Nucleus accumbens (tissue), 56 donors: ENCODE measurements at regions not wholly inside any gene's neighbourhood (a gene's known extent, or its start where the extent isn't known, plus 50 kb on each side); places are given as distances from the start of the nearest gene placed in this dataset.
A peak's percentile ranks its signal among the peaks of the same experiment; 100 is the strongest.

Experiments
- DNase-seq, 56 donors: peaks; one replicate each; lab custom pipeline; 2025; lab: John Stamatoyannopoulos, UW

DNA sequence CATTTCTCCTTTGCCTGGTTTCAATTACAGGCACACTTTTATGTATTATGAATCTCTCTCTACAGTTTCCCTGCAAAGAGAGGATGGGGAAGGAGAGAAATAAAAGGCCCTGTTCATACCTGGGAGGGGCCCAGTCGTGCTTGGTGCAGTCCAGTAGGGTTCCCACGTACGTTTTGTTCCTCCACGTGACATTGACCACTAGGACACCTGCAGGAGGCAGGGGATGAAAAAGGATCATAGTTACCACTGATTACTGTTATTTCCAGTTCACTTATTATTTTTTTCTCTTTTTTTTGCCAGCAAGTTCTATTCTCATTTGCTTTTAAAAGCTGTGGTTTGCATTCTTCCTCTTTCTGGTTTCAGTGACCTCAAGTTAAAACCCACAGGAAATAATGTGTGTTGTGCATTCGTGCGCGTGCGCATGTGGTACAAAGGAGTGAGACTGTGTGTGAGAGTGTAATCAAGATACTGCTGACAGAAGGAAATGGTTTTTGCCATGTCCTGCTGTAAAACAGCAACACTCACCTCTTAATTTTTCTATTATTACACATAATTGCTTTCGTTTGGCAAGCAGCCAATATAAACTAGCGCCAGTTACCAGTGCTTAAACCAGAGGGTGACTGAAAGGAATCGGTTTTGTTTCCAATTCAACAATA, 96.8 kb downstream of the ZNF608 start:
- DNase-seq, result peak in 6 of 56 donors; percentile 23 to 53 (median 35)

DNA sequence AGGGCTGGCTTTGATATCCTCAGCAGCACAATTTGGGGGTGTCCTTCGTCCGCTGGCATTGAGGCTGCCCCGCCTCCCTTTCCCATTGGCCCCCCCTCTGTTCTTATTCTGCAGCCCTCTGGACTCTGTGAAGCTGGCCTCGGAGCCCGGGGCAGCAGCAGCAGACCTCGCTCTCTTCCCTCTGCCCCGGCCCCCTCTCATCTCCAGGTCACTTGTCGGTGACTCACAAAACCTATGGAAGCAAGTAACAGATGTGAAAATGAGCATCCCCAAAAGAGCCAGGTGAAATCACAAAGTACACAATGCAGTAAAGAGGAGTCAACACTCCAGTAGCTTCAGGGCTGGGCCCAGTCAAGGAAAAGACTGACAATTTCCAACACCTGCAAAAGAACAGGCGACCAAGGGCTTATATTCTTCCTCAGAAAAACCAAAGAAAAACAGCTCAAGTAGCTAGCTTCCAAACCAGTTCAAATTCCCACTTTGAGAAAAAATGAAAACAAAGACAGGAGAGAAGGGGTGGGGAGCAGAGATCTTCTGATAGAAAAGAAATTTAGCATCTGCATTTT, 97.5 kb downstream of the ZNF608 start:
- no peak for DNase-seq

DNA sequence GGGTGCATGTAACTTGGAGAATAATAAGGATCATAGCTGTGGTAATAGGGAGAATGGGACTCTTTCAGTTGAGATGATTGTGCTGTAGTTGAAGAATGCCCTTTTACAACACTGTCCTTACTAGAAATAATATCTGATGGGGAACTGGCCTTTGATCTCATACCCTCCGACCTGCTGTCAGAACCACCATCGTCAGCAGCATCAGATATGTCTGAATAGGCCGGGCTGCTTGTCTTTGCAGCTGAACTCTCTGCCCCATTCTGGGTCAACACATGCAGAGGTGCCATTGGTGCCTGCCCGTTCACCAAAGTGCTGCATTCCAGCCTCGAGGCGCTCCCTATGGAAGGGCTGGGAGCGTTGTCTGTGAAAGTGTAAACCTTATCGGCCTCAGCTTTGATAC, 99.1 kb downstream of the ZNF608 start:
- no peak for DNase-seq

DNA sequence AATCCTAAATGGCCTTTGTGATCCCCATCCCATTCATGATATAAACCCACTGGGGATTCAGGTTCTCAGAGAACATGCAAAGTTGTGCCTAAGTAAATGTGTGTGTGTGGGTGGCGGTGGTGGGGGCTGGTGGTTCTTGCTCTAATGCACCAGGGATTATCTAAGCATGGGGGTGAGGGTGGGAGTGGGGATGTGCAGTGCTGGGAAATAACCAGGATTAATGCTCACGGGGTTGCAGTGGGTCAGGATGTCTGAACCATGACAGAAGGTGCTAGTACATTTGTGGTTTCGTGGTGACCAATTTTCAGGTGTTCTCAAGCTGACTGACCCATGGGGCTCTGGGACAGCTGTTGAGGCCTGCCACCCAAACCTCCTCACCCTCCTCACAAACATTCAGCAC, 101.0 kb downstream of the ZNF608 start:
- DNase-seq, result no peak

DNA sequence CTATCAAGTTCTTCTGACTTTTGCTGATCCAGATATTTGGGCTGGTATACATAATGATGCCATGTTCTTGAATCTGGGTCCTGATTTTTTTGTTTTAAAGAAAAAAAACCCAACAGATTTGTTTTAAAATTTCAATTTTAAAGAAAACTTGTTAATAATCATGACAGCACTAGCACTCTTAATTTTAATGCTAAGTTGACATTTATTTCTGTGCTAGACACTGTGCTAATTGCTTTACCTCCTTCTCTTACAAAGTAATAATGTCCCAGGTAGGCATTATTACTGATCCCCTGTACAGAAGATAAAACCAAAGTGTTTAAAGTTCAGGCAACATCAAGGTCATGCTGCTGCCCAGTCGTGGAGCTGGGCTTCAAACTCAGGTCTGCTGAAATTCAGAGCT, 101.9 kb downstream of the ZNF608 start:
- no peak for DNase-seq

DNA sequence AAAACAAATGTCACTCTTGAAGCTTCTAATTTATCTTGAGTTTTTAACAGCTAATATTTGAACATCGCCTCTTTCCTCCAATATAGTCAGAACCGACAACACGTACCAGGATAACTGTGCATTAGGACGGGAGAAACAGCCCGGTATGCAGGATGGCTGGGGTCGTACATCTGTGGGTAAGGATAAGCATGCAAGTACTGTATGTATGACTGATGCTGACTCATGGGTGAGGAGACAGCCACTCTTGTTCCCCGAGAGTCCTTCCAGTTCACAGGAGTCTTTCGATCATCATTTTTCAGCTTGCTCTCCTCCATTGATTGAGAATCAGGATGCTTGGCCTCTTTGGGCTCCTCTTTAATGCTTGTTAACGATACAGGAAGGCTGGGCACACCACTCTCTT, 102.3 kb downstream of the ZNF608 start:
- no peak for DNase-seq

DNA sequence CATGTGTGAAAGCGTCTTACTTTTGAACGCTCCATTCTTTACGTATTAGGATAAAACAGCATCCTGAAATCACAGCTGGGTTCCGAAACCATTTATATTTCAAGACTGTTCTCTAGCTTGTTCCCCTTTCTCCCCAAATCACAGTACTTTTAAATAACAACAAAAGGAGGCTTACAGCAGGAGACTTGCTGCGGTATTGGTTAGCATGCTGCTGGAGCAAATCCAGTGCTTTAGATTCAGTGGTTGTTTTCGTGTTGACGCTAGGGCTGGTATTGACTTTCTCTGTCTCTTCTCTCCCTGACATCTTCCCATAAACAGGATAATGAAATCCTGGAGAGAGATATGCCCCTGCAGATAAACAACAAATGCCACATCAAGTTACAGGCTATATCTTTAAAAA, 103.1 kb downstream of the ZNF608 start:
- DNase-seq, result no peak

DNA sequence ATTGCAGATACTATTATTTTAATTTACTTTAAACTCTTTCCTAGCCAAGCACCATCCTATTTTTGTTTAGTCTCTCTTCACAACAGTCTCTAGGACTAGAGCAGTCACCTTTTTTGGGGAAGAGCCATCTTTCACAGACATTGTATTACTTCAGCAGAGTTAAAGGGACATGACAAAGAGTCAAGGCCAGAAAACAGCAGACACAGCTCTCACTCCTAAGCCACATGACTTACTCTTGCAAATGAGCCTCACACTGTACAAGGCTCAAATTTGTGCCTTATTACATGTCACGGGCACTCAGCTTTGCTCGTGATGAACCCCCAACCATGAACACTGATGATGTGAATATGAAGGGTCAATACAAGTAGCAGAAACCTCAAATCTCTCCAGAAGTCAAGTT, 104.3 kb downstream of the ZNF608 start:
- no peak for DNase-seq

DNA sequence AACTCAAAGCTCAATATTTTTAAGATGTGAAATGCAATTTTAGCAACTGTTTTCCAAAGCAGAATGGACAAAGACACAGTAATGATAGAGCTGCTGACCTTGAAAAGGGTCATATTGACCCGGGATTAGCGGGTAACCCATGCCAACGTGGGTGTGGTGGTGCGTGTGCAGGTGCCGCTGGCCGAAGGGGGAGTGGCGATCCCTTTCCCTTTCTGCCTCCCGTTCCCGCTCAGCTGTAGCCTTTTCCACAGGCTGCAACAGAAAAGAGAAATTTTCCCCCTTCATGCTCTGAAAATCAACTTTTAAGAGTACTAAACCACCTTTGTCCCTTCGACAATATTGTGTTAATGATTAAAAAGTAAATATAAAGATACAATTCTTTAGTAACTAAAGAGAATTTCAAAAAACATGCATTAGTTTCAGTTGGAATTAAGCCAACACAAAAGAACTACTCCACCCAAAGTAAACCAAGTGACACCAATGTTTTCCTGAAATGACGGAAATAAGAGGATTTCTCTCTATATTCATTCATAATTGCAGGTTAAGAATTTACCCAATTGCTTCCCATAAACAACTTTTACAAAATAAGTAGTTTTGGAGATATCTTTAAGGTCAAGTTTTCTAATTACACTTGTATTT, 105.2 kb downstream of the ZNF608 start:
- DNase-seq, result no peak

DNA sequence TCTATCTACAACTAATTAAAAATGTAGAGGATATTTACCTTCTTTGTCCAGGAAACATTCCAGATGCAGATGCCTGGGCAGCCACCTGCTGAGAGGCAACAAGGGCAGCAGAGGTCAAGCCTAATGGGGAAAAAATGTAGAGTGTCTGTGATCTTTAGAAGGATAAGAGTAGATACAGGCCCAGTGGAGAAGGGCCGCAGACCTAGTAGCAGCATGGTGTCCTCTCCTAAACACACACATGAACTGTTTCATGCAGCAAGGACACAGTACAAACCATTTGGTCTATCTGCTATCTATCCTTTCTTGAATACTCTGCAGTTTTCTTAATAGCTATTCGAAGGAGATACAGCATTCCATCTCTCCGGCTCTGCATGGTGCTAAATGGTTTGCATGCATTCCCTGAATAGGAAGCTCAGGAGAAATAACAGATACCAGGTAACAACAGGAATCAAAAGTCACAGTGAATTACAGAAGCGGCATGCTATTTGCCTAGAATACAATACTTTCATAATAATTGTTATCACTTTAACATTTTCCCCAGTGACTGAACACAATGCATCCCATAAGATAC, 107.3 kb downstream of the ZNF608 start:
- no peak for DNase-seq

DNA sequence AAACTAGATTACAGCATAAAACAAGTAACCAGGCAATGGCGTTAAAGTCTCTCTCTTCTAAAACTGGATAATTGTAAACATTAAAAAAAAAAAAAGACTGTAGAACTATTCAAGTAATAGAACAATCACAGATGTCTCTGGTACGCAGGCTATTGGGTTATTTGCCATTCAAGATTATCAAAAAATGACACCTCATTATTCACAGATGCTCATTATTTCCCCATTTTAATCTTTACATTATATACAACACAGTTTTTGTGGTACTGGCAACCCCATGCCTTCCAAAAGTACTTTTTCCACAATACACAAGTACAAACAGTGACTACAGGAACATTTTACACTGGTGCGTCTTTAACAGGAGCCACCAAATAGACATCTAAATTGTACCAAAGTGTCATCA, 109.4 kb downstream of the ZNF608 start:
- DNase-seq, result no peak

DNA sequence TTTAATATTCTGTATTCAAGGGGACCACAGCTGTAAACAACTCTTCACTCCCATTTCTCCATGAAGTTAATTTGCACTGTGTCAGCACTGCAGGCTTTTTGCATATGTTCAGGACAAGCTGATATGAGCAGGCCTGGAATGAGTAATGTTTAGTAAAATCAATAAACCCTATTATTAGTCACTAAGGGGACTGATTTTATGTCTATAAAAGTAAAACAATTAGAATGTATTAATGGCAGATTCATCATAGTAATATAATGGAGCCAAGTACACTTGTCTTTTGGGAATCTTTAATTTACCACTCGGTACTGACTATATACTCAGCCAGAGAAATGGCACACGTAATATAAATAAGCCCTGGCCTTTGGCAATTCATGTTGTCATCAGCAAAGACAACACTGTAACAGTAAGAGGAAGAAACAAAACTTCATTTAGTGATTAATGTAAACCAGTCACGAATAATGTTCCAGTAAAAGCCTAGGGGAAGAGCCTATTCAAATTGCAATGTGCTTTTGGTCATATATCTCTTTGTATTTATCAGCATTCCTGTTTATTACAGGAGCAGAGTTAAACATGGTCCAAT, 111.6 kb downstream of the ZNF608 start:
- no peak for DNase-seq

DNA sequence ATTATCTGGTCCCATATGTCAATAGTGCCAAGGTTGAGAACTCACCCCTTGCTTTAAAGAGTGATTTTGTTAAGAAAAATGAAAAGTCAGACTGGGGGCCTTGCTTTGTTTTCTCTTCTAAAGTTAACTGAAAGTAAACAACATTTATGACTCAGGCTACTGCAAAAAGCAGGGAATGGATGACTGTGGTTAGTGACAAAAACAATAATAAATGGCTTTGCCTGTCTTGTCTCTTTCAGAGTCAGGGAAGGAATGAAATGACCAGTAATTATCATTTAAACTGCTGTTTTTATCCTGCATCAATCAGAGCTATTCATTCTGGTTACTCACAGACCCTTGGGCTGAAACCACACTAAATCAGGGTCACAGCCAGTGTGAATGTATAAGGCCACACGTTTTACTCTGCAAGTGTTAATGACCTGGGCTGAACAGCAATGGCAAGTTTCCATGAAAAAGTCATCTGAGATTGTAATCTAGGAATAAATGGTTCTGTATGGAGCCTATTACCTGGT, 112.2 kb downstream of the ZNF608 start:
- DNase-seq, result no peak

DNA sequence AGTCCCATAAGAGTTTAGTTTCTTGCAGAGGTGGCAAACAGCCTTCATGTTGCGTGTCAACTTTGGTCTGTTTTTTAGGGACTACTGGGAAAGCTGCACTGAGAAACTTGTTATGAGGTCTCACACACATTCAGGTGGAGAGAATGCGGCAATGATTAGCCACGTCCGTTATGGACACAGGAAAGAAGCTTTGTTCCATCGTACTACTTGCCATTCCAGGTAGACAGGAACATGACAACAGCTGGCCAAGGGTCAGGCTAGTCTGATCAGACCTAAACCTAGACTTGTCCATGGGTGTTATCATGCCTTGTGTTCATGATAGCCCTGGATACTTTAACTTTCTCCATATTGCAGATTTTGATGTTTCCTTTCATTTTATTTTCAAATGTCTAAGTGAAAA, 113.2 kb downstream of the ZNF608 start:
- DNase-seq, result no peak

DNA sequence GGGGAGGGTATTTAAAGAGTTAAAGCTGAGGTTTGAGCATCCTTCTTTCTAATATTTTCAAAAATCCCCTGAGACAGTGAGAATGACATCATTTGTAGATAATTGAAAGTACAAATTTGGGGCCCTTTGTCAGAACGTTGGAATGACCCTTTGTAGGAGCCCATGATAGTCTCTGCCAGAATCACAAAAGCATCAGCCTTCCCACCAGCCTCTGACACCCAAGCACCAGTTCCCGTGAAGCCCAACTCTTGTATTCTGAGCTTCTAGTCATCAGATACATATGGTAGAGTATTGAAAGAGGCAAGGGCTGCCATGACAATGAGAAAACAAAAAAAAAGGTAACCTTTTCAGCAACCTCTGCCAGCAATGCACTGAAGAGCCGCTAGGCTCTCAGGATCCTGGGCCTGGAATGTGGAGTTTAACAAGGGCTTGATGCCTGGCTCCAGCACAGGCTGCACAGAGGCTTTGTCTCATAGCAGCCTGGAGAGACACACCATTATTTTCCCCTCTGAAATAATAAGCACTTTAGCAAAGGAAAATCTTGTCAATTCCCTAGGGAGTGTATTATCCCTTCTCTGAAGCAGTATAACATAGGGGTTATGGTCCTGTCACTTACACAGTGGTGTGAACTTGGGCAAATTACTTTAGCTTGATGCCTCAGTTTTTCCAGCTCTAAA, 114.4 kb downstream of the ZNF608 start:
- DNase-seq, result no peak

DNA sequence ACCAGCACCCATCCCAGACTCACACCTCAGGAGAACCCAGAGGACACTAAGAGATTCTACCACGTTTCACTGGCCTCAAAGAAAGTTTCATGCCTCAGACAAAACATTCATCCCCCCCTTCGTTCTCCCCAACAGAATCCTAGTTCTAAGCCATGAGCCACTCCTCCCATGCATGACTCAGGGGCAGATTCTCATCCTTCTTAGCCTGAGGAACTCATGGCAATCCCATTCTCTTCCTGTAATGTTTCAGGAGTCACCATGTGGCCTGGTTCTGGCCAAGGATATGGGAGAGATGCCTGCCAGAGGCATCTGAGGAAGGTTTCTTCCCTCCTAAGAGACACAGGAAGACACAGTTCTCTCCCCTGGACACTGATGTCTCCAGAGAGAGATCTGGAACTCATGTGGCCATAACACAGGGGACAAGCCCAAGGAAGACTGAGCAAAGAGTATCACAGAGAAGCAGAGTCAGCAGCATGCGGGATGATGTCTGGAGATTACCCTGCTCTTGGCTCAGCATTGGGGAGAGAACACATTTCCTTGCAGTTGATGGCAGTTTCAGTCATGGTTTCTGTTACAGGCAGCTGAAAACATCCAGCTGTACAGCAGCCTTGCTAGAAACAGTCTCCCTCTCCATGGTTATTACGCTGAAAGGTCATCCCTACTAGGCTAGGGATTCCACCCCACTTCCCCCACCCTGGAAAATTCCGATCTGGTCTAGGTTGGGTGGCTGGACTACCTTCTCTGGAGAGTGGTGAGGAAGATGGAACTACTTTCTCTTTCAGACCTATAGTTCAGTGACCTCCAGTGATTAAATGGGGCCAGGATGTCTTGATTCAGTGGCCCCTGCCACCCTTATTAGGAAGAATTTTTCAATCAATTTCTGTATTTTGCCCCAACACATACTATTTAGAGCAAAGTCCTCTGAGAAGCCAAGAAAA, 115.4 kb downstream of the ZNF608 start:
- no peak for DNase-seq

DNA sequence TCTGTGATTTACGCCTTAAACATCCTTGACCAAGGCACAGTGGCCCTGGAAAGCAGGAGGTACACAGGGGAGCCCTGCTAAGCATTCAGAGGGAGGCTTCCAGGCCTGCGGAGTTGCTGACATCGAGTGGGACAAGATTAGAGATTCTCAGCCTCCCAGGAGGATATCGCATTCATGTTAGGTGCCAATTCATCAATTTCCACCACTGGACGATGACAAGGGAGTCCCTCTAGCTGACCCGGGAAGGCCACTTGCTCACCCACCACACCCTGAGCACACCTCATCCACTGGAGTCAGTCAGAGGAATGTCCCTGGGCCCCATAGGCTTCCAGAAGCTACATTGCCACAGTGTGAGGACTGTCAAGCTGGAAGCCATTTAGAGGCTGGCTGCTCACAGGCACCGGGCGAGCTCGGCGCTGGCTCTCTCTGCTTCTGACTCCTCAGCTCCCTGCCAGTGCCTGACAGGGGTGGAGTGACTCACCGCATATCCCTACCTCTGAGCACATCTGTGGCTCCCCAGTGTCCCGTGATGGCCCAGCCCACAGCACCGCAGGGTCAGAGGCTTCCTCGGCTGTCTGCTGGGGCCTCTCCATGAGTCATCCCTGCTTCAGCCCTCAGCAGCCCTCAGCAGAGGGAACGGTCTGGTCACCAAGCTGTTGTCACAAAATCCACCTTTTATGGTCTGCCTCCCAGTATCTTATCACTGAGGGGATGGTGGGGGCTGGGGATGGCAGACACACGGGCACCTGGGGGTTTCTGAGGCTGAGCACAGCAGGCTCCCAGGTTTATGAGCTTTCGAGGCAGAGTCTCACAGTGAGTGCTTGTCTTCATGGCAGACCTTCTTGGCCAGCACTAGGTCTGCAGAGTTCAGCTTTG, 117.5 kb downstream of the ZNF608 start:
- DNase-seq, result peak in 1 of 56 donors; percentile 77

DNA sequence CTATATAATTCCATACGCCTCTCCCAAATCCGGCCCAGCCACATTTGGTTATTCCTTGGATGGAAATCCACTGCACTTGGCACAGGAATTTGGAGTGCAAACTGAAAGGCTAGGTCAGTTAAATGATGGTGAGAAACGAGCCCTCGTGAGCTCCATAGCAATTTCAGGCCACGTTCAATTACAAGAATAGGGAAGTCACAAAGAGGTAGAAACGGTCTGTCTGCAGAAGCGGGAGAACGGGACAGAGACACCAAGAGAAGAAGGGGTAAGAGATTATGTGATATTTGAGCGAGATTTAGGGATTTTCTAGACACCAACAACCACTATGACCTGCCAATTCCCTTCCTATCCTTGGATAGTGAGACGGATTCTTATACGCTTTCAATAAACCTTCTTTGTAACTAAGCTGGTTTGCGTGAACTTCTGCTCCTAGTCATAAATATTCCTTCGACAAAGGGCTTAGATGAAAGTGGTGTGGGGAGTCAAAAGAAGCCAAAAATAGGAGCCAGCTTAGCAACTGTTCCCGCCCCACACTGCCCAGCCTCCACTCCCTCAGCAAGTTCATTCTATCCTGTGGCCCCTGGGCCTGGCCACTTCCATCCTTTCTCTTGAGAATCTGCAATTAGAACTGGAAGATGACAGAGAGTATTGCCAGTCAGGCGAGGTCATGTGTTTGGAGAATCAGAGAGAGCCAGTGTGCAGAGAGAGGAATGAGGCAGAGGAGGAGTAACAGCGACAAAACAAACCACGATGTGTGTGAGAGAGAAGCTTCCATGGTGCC, 118.4 kb downstream of the ZNF608 start:
- peak in 4 of 56 donors; percentile 20 to 37 (median 27) for DNase-seq
